Choroid plexus epithelial cell (primary cell): ENCODE measurements at regions not wholly inside any gene's neighbourhood (a gene's known extent, or its start where the extent isn't known, plus 50 kb on each side); places are given as distances from the start of the nearest gene placed in this dataset.
"Not testable (repeated sequence)": the region's sequence is repeated elsewhere in the genome, so short reads cannot be mapped to it uniquely, and the experiment has no call there.

ENCODE experiments used
- DNase-seq: peaks from one replicate; pipeline ENCODE4 v3.0.0-alpha.2; 2010; ENCODE audit warnings: low read depth
- H3K4me3 ChIP-seq: 2 replicates; pipeline ENCODE4 v1.5.1; 2011; ENCODE audit warnings: low read depth, mild to moderate bottlenecking, control low read depth, low read length, moderate library complexity
- TF ChIP-seq, protein P1 (sequence below): conservative IDR thresholded peaks from 2 replicates; pipeline ENCODE4 v1.5.1; 2011; ENCODE audit warnings: low read depth, mild to moderate bottlenecking, control low read depth, inconsistent platforms, low read length, moderate library complexity

- no peak overlapping the region for H3K4me3 ChIP-seq
- no peak for DNase-seq
- TF ChIP-seq, protein P1, sequence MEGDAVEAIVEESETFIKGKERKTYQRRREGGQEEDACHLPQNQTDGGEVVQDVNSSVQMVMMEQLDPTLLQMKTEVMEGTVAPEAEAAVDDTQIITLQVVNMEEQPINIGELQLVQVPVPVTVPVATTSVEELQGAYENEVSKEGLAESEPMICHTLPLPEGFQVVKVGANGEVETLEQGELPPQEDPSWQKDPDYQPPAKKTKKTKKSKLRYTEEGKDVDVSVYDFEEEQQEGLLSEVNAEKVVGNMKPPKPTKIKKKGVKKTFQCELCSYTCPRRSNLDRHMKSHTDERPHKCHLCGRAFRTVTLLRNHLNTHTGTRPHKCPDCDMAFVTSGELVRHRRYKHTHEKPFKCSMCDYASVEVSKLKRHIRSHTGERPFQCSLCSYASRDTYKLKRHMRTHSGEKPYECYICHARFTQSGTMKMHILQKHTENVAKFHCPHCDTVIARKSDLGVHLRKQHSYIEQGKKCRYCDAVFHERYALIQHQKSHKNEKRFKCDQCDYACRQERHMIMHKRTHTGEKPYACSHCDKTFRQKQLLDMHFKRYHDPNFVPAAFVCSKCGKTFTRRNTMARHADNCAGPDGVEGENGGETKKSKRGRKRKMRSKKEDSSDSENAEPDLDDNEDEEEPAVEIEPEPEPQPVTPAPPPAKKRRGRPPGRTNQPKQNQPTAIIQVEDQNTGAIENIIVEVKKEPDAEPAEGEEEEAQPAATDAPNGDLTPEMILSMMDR: no peak
Measured at GRCh38 chr4:187491959-187492358, 503.6 kb upstream of the ZFP42 start.

DNA sequence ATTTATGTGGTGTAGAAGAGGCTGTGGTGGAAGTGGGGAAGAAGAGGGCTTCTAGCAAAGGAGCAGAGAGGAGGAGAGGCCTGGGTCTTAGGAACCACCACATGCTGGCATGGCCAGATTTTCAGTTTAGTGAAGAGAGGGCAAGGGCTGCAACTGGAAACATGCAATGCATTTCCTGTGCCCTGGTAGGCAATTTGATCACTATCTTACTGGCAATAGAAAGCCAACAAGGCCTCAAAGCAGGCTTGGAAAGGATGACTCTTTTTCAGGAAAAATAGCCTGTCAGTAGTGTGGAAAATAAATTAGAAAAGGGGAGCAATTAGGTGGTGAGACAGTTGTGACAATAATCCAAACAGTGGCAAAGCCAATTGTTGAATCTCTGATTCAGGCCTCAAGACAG, 501.9 kb upstream of the ZFP42 start:
- no peak for DNase-seq
- TF ChIP-seq, protein P1: no peak
- H3K4me3 ChIP-seq: no peak overlapping the region

DNA sequence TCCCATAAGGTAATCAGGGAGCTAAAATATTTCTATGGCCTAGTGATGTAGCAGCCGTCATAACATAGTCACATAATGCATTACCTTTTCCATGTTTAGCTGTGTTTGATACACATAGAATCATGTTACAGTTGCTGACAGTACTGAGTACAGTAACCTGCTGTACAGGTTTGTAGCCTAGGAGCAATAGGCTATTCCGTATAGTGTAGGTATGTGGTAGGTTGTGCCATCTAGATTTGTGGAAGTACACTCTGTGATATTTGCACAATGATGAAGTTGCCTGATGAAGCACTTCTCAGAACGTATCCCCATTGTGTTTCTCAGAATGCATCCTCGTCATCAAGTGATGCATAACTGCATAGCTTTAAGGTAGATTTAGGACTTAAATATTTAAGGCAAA, 495.6 kb upstream of the ZFP42 start:
- no peak for DNase-seq
- TF ChIP-seq, protein P1: no peak
- no peak overlapping the region for H3K4me3 ChIP-seq

DNA sequence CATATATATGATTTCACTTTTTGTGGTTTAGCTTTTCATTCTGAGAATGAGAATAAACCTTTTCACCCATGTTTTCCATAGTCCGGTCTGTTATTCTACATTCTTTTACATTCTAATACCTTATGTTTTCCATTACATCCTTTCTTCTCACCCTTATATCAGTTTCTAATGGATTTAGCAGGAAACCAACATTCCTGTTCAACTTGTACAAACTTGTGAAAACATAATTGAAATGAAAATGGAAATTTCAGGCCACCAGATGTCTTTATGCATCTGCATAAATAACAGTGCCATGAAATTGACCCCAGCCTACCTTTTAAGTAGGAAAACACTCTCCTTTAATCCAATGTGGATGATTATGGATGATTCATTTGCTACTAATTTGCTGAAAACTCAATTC, 494.8 kb upstream of the ZFP42 start:
- no peak for DNase-seq
- TF ChIP-seq, protein P1: no peak
- no peak overlapping the region for H3K4me3 ChIP-seq

- TF ChIP-seq, protein P1: no peak
- DNase-seq: no peak
- H3K4me3 ChIP-seq: no peak overlapping the region
Measured at GRCh38 chr4:187501731-187502130, 493.8 kb upstream of the ZFP42 start.

DNA sequence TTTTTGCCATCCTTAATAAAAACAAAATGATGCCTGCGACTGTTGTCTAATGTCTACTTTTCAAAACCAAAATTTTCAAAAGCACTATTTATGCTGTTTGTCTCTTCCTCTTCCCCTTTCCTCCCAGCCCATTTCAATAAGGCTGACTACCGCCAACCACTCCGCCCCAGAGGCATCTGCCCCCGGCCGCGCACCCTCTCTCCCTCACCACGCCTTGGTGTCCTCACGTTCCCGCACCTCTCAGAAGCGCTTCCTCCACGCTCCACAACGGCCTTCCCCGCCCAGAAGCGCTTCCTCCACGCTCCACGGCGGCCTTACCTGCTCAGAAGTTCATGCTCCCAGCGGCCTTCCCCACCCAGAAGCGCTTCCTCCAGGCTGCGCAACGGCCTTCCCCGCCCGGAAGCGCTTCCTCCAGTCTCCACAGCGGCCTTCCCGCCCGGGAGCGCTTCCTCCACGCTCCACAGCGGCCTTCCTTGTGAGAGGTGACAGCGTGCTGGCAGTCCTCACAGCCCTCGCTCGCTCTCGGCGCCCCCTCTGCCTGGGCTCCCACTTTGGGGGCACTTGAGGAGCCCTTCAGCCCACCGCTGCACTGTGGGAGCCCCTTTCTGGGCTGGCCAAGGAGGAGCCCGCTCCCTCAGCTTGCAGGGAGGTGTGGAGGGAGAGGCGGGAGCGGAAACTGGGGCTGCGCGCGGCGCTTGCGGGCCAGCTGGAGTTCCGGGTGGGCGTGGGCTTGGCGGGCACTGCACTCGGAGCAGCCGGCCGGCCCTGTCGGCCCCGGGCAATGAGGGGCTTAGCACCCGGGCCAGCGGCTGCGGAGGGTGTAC, 490.4 kb upstream of the ZFP42 start:
- no peak for DNase-seq
- no peak overlapping the region for H3K4me3 ChIP-seq
- TF ChIP-seq, protein P1: no peak

GRCh38 chr4:187505798-187506141, 489.8 kb upstream of the ZFP42 start:
- not testable (repeated sequence) for H3K4me3 ChIP-seq, DNase-seq
